B cell (primary cell): ENCODE measurements at regions not wholly inside any gene's neighbourhood (a gene's known extent, or its start where the extent isn't known, plus 50 kb on each side); places are given as distances from the start of the nearest gene placed in this dataset.

Experiments
- ATAC-seq: fragments of 200-7000 bp; cut with Tn5 transposase; one replicate; pipeline ENCODE4 v1.10.0; 2021; ENCODE audit warnings: low read depth, mild to moderate bottlenecking, moderate number of reproducible peaks, moderate library complexity
- CTCF ChIA-PET: fragments of 350-600 bp; sonication (Branson Sonifier 250); formaldehyde crosslinking; loops from one replicate; lab custom pipeline; 2021; ENCODE audit warnings: antibody characterized with exemption, inconsistent platforms; lab: Charles Lee
- POLR2A ChIA-PET: fragments of 350-600 bp; sonication (Branson Sonifier 250); formaldehyde crosslinking; loops from one replicate; lab custom pipeline; 2021; ENCODE audit warnings: antibody characterized with exemption; lab: Charles Lee
- DNase-seq: peaks from one replicate; pipeline ENCODE4 v3.0.0; 2013
- H2AFZ ChIP-seq: 2 replicates; pipeline ENCODE4 v1.6.1; 2012; ENCODE audit warnings: mild to moderate bottlenecking, low read depth, low read length; ENCODE audit not compliant: insufficient read depth, poor library complexity, severe bottlenecking
- H3K27ac ChIP-seq, 2 donors: 1 replicate in 1 of 2; 2 replicates in 1 of 2; pipeline ENCODE4 v1.5.1; 2012 to 2013; ENCODE audit warnings: low read length in 2 of 2, mild to moderate bottlenecking in 2 of 2, moderate library complexity in 1 of 2
- H3K27me3 ChIP-seq, 4 experiments: fragments of 200-600 bp in 1 of 4; sonication (generic) in 1 of 4; replicated peaks in 1 of 4; 1 replicate in 2 of 4; 2 replicates in 2 of 4; pipeline versions ENCODE4 v1.6.1 to v1.7.0; 2013 to 2016; ENCODE audit warnings: low read length in 3 of 4, mild to moderate bottlenecking in 2 of 4, mixed read lengths in 1 of 4, moderate library complexity in 1 of 4; ENCODE audit not compliant: insufficient read depth in 4 of 4, control insufficient read depth in 3 of 4; ENCODE audit errors: control extremely low read depth in 1 of 4
- H3K36me3 ChIP-seq, 2 experiments: replicated peaks in 1 of 2; 1 replicate in 1 of 2; 2 replicates in 1 of 2; pipeline versions ENCODE4 v1.6.1 to v1.7.1; 2013; ENCODE audit warnings: low read length in 1 of 2; ENCODE audit not compliant: insufficient read depth in 2 of 2, control insufficient read depth in 1 of 2; ENCODE audit errors: control extremely low read depth in 1 of 2, extremely low read depth in 1 of 2
- H3K4me1 ChIP-seq, 2 donors: fragments of 200-600 bp in 1 of 2; sonication (generic) in 1 of 2; 1 replicate in 1 of 2; 2 replicates in 1 of 2; pipeline versions ENCODE4 v1.5.1 to v1.6.1; 2013 to 2017; ENCODE audit warnings: low read length in 2 of 2; ENCODE audit not compliant: control insufficient read depth in 2 of 2, insufficient read depth in 2 of 2
- H3K4me2 ChIP-seq: replicated peaks from 2 replicates; pipeline ENCODE3; 2012; ENCODE audit warnings: mild to moderate bottlenecking, low read depth, low read length; ENCODE audit not compliant: poor library complexity, severe bottlenecking
- H3K4me3 ChIP-seq, 5 experiments: fragments of 200-600 bp in 1 of 5; sonication (generic) in 1 of 5; 1 replicate in 3 of 5; 2 replicates in 2 of 5; pipeline versions ENCODE4 v1.5.1 to v1.7.0; 2011 to 2016; ENCODE audit warnings: low read length in 4 of 5, mild to moderate bottlenecking in 4 of 5, low read depth in 2 of 5, control low read depth in 1 of 5, moderate library complexity in 1 of 5; ENCODE audit not compliant: insufficient read depth in 1 of 5; ENCODE audit errors: control extremely low read depth in 1 of 5, extremely low read depth in 1 of 5
- H3K79me2 ChIP-seq: fragments of 200-600 bp; sonication (generic); one replicate; pipeline ENCODE4 v1.6.0; 2016; ENCODE audit warnings: low read length; ENCODE audit not compliant: control insufficient read depth, insufficient read depth
- H3K9ac ChIP-seq: fragments of 200-600 bp; sonication (generic); 2 replicates; pipeline ENCODE4 v1.6.1; 2017; ENCODE audit warnings: mild to moderate bottlenecking, low read length, moderate library complexity
- H3K9me3 ChIP-seq, 3 donors: one replicate each; pipeline versions ENCODE4 v1.6.1 to v1.7.1; 2013; ENCODE audit warnings: low read length in 2 of 3; ENCODE audit not compliant: control insufficient read depth in 2 of 3, insufficient read depth in 1 of 3; ENCODE audit errors: control extremely low read depth in 1 of 3
- H4K20me1 ChIP-seq: 2 replicates; pipeline ENCODE4 v1.6.0; 2012; ENCODE audit warnings: mild to moderate bottlenecking, low read length; ENCODE audit not compliant: insufficient read depth, control insufficient read depth, poor library complexity, severe bottlenecking
- H3K27ac Mint-ChIP-seq: one replicate; pipeline ENCODE4 v1.8.0; 2021; ENCODE audit warnings: mixed read lengths
- H3K27me3 Mint-ChIP-seq: one replicate; pipeline ENCODE4 v1.8.0; 2021; ENCODE audit warnings: mixed read lengths
- H3K4me1 Mint-ChIP-seq: one replicate; pipeline ENCODE4 v1.8.0; 2021; ENCODE audit warnings: mixed read lengths
- H3K4me3 Mint-ChIP-seq: one replicate; pipeline ENCODE4 v1.8.0; 2021; ENCODE audit warnings: mixed read lengths
- H3K9me3 Mint-ChIP-seq: one replicate; pipeline ENCODE4 v1.8.0; 2022; ENCODE audit warnings: mixed read lengths; ENCODE audit not compliant: insufficient read depth
- EZH2 ChIP-seq: IDR thresholded peaks from 2 replicates; pipeline ENCODE4 v1.6.1; 2012; ENCODE audit warnings: borderline replicate concordance, low read depth, mild to moderate bottlenecking, moderate library complexity, low read length; ENCODE audit not compliant: insufficient read depth, poor library complexity, severe bottlenecking
- WGBS: methylation state at CpG from one replicate; pipeline ENCODE4 v1.1.5; 2013; ENCODE audit warnings: missing lambda C conversion rate; ENCODE audit not compliant: insufficient coverage; 5-methylcytosine and 5-hydroxymethylcytosine counted together
- intact Hi-C: fragments of 100-400 bp; cut with micrococcal nuclease; formaldehyde crosslinking; loops from one replicate; pipeline ENCODE4 v1.10.0; 2022
- TF ChIP-seq, protein P1 (sequence below): fragments of 200-600 bp; IDR thresholded peaks from one replicate; pipeline ENCODE4 v1.8.0; 2022; ENCODE audit warnings: antibody characterized with exemption, mild to moderate bottlenecking

DNA sequence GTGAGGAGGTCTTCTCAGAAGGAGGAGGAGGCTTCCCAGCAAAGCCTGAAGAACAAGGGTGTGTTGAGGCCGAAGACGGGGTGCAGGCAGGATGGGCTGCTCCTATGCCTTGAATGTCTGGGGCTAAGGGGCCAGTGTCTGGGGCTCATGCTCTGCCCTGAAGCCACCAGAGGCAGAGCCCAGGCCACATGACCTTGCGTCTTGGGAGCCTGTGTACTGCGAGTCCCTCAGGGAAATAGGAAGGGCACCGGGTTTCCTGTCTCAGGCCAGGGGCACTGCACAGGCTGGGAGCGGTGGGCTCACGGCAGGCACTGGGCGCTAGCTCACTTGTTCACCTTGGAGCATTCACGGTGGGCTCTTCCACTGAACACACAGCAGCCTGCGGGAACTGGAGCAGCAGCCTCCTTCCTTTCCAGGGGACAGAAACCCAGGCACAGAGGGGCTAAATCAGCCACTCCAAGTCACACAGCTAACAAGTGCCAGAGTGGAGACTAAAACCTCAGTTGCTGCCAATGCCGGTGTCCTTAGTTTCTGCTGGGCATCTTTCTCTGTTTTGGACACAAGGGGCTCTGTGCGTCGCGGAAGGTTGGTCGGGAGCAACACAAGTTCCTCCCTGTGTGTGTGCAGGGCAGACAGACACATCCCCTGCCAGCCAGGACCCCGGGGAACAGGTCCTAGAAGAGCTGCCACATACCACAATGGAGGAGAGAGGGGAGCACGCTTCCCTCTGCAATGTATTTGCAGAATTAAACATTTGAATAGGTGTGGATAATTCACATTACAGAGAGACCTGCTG lies 104.8 kb upstream of the C1orf174 start:
- no peaks in the 10 kb centered on the region for H3K79me2 ChIP-seq
- ChIA-PET CTCF (interaction anchor here (0.9 kb wide), 1 partner anchor 43 kb away, joined by 3 read pairs; no protein-coding TSS in a partner anchor), POLR2A (no interaction called here)
- Mint-ChIP-seq H3K27me3 (no peaks in the 10 kb centered on the region), H3K27ac (peak overlapping the region; percentile 86), H3K9me3 (peaks cover 9% of the 10 kb centered on the region), H3K4me1 (peaks cover 15% of the 10 kb centered on the region), H3K4me3 (no peak overlapping the region)
- H3K27me3 ChIP-seq: peaks cover 0 to 13% (median 0%) of the 10 kb centered on the region in 4 experiments
- no peak overlapping the region for H3K4me2 ChIP-seq
- WGBS: 77% methylated on average over 15 of the region's 17 CpGs
- TF ChIP-seq, protein P1, sequence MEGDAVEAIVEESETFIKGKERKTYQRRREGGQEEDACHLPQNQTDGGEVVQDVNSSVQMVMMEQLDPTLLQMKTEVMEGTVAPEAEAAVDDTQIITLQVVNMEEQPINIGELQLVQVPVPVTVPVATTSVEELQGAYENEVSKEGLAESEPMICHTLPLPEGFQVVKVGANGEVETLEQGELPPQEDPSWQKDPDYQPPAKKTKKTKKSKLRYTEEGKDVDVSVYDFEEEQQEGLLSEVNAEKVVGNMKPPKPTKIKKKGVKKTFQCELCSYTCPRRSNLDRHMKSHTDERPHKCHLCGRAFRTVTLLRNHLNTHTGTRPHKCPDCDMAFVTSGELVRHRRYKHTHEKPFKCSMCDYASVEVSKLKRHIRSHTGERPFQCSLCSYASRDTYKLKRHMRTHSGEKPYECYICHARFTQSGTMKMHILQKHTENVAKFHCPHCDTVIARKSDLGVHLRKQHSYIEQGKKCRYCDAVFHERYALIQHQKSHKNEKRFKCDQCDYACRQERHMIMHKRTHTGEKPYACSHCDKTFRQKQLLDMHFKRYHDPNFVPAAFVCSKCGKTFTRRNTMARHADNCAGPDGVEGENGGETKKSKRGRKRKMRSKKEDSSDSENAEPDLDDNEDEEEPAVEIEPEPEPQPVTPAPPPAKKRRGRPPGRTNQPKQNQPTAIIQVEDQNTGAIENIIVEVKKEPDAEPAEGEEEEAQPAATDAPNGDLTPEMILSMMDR: no peak
- no peak for TF ChIP-seq EZH2
- ATAC-seq (no peak), DNase-seq (no peak)
- intact Hi-C loops: no loop called here
- no peak overlapping the region for H3K4me3 ChIP-seq
- H3K9ac ChIP-seq: no peak overlapping the region
- H4K20me1 ChIP-seq: no peaks in the 10 kb centered on the region
- peaks cover 4 to 28% of the 10 kb centered on the region in 2 donors for H3K4me1 ChIP-seq
- no peak overlapping the region for H2AFZ ChIP-seq
- H3K27ac ChIP-seq: no peak overlapping the region
- peaks cover 0 to 75% (median 33%) of the 10 kb centered on the region in 3 donors for H3K9me3 ChIP-seq
- no peaks in the 10 kb centered on the region for H3K36me3 ChIP-seq

DNA sequence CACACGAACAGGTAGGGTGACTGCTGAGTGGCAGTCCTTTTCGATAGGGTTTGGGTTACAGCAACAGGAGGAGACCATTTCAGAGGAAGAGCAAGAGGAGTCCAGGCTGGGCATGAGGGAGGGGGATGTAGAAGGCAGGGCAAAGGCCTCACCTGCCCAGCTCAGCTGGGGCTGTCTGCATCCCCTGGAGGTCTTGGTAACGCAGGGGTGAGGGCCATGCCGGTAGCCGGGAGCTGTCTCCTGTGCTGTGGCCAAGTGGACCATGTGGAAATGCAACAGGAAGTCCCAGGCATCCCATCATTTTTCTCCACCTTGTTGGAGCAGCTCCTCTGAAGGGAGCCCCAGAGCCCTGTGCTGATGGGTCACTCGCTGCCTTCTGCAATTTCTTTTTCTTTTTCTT lies 105.4 kb upstream of the C1orf174 start:
- Histone ChIP-seq H3K79me2 (no peaks in the 10 kb centered on the region), H4K20me1 (no peaks in the 10 kb centered on the region), H3K27me3 (peaks cover 0 to 7% (median 0%) of the 10 kb centered on the region in 4 experiments), H3K4me2 (no peak overlapping the region), H3K4me1 (peaks cover 4 to 26% of the 10 kb centered on the region in 2 donors), H3K4me3 (no peak overlapping the region), H3K36me3 (no peaks in the 10 kb centered on the region), H2AFZ (no peak overlapping the region), H3K9ac (no peak overlapping the region), H3K9me3 (peaks cover 0 to 74% (median 33%) of the 10 kb centered on the region in 3 donors), H3K27ac (no peak overlapping the region)
- intact Hi-C loops: no loop called here
- ATAC-seq: no peak
- Mint-ChIP-seq H3K4me3 (no peak overlapping the region), H3K27ac (peak overlapping the region; percentile 86), H3K27me3 (no peaks in the 10 kb centered on the region), H3K9me3 (peaks cover 9% of the 10 kb centered on the region), H3K4me1 (peaks cover 15% of the 10 kb centered on the region)
- ChIA-PET CTCF (interaction anchor here (0.9 kb wide), 1 partner anchor 42 kb away, joined by 3 read pairs; no protein-coding TSS in a partner anchor), POLR2A (no interaction called here)
- no peak for DNase-seq
- TF ChIP-seq, protein P1: no peak
- TF ChIP-seq EZH2: no peak
- WGBS: 94% methylated on average over 5 of the region's 6 CpGs
